COLO668 (cell line): ENCODE measurements at regions not wholly inside any gene's neighbourhood (a gene's known extent, or its start where the extent isn't known, plus 50 kb on each side); places are given as distances from the start of the nearest gene placed in this dataset.

Experiments used
- DNase-seq: peaks from one replicate; lab custom pipeline; 2025; ENCODE audit not compliant: unreplicated experiment; lab: John Stamatoyannopoulos, UW

DNA sequence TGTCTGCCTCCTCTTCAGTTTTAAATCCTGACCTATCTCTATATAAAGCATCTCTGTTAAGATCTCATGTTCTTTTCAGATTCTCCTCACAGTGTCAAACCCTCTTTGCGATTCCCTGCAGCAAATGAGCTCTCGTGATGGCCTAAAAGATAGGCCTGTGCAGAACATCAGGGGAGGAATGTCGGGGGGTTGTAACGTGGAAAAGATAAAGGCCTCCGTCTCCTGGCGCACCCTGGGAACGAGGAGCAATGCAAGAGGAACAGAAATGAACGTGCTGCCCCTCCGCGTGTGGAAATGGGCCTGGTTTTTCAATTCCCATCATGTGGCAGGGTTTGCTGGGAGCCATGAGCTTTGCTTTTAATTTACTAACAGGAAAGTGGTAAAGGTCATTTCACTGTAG, 285.0 kb upstream of the TPM1 start:
- no peak for DNase-seq

DNA sequence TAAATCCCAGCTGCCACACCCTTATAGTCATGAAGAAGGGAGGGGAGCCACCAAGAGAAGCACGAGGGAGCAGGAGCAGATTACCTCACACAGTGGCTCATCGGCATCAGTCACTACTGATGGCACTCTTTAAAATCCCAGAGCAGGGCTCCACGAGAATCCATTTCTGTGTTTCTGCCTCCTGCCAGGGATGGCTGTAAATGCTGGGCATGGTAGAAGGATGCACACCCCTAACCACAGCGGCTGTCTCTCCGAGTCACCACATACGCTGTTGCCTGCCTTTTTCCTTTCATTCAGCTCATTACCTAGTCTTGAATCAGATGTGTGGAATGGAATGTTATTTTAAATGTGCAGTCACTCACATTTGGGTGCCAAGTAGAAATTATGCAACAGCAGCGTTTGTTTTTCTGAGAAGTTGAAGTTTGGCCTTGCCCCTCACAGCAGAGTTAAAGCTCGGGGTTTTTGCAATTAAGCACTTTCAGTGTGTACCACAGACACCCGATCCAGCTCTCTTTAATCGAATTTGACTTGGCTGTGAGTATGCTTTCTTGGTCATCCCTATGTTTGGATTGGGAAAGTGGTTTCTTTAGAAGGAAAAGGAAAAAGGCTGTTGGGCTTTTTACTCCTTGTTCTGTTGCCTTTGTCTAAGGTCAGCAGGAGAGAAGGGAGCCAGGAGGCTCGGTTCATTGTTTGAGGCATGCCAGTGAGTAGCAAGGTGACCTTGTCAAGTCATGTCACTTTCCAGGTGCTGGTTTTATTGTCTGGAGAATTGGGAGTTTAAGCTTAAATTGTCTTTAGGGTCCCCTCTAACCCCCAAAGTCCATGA, 284.2 kb upstream of the TPM1 start:
- DNase-seq, result no peak

DNA sequence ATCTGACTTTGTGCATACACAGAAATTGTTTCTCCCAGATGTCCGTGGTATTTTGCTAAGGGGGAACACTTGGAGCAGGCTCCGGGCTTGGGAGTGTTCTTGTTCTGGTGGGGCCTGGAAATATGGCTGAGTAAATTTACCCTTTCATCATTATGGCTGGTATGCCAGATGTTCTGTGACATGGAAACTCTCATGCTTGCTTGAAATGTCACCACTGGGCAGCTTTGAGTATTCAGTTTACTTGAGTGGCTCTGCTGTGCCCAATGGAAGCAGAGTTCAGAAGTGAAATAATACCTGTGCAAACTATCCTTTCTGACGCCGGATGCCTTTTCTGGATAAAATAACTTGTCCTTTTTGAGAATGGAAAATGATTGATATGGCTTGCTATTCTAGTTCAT, 283.6 kb upstream of the TPM1 start:
- no peak for DNase-seq

DNA sequence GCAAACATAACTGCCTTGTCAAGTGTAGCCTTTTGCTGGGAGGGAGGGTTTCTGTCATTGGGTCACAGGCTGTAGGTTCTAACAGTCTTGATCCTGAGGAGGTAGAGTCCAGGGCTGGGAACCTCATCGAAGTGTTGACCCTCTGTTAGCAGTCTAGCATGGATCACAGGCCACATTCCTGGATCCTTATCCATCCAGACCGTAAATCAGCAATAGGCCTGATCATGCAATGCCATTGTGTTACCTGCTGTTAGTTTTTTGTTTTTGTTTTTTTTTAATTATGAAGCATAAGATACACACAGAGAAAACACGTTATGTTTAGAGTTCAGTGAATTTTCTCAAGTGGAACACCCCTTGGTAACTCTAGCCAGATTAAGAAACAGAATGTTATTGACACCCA, 282.0 kb upstream of the TPM1 start:
- DNase-seq, result no peak

DNA sequence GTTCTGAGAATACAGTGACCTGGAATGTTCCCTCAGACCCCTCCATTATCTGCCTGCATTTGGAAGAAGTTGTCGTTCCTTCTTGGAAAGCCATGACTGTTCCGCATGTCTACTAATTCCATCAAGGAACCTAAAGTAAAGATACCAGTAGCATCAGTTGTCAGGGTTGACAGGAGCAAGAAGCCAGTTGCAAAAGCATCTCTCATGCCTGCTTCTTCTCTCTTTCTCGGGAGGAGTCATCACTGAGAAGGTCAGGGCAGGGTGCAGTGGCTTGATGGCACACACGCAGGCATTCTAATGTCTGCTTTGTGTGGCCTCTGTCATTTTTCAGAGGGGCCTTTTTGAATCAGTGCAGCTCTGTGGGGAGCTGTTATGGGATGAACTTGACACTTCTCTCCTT, 276.6 kb upstream of the TPM1 start:
- DNase-seq, result no peak

DNA sequence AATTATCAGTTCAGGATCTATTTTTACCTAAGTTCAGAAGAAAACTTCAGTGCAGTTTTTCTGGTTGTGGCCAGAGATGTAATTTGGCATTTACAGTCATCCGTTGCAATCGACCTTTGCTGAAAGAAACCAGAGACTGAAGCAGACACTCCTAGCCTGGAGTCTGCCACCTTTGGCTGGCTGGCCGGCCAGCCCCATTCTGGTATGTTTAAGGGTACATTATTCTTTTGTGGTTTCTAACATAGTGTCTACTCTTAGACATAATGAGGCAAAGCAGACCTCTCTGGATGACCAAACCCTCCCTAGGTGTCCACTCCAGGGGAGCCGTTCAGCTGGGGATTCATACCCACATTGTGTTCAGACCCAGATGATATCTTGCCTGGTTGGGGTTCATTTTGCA, 275.9 kb upstream of the TPM1 start:
- no peak for DNase-seq

DNA sequence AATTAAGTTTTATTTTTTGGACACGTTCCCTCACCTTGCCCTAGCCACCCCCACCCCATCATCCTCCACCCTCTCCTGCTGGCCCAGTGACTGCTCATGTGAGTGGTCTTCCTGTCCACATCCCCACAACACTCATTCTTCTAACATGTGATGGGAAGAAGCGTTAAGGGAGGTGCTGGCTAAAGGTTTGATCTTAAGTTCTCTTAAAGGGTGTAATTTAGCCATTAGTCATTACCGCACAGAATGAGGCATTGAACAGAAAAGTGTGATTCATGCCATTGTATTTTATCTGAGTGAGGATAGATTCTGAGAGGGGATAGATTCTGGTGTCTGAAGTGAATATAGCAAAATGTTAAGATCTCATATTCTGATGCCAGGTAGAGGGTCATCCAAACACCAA, 272.9 kb upstream of the TPM1 start:
- no peak for DNase-seq

DNA sequence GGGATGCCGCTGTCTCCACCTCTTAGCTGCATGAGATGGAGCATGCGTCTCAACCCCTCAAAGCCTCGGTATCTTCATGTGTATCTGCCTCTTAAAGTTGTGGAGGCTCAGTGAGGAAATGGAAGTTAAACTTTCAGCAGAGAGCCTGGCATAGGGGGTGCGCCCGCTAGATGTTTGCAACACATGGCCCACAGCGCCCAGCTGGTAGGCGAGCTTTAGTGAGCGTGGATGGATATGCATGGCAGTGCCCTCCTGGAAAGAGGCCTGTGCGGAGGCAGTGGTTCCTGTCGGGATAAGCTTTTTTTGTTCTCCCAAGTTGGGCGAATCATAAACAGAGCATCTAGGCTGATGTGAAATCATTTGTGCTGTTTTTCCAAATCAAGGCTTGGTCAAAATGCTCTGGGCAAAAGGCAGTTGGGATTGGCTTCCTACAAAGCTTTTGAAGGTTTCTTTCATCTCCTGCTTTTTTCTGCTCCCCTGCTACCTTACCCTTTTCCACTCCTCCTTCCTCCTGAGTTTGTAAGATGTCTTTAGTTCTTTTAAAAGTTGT, 272.4 kb upstream of the TPM1 start:
- no peak for DNase-seq

DNA sequence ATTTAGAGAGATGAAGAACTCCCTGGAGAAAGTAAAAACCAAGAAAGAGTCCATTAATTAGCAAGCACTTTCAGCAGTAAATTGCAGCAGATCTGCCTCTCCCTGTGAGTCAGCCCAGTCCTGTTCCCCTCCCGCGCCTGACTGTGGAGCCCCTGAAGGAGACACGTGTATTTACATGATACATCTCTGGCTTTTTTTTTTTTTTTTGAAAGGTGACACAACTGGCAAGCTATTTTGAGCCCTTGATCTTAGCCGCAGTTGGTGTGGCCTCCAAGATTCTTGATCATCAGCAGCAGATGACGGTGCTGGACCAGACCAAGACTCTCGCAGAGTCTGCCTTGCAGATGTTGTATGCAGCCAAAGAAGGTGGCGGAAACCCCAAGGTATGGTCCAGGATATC, 271.8 kb upstream of the TPM1 start:
- no peak for DNase-seq

DNA sequence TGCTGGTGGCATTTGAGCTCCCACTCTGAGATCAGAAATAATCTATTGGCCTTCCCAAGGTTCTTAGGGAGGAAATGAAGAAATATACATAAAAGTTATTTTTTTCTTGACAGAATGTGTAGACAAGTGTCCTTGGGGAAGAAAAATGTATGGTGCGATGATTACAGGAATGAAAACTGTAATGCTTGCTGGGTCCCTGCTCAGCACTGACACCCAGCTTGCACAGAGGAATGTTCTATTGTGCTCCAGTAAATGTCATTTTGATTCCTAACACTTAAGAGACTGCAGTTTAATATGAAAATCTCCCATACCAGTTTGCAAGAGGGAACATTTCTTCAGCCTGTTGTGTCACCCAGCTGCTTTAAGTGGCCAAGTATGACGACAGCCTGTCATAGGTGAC, 271.3 kb upstream of the TPM1 start:
- DNase-seq, result no peak

DNA sequence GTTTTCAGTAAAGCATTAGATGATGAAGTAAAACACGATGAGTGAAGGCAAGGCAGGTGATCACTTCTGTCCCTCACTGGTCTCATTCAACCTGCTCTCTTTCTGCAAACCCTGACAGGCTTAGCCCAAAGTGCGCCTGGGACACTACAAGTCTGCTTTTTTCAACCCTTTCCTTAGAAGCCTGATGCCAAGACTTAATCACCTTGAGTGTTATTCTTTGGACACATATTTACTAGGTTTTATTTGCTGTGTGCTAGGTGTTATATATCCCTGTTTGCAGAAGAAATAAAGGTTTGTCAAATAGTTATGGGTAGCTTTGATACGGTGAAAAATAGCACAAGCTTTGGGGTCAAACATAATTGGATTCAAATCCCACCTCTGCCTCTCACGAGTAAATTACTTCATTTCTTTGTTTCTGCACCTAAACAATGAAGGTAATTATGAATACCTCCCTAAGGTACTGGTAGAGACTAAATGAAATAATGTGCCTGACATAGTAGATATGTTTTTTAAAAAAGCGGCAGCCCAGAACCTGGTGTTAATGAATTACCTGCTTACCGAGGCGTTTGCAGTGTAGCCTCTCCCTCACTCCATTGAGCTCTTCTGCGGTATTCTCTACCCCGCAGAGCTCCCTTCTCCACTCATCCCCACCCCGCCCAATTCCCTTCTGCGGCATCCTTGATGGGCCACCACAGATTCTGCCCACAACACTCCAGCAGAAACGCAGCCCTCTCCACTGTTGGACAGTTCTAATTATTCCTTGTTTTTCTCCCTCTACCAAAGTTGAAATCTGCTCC, 269.0 kb upstream of the TPM1 start:
- no peak for DNase-seq

DNA sequence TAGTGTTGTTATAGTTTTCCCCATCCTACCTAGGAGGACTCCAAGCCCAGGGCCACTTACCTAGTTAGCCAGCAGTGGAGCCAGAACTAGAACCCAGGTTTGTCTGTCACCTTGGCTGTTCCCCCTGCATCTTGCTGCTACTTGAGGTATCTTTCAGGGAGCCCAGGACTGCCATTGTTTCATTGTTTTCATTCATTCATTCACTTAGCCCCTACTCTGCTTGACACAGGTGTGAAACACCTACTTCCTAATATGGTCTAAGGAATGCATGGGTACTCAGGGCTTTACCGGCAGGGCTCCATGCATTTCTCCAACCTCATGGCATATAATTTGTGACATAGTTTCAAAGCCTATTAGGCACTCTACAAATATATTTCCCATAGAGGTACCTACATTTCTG, 266.6 kb upstream of the TPM1 start:
- no peak for DNase-seq

DNA sequence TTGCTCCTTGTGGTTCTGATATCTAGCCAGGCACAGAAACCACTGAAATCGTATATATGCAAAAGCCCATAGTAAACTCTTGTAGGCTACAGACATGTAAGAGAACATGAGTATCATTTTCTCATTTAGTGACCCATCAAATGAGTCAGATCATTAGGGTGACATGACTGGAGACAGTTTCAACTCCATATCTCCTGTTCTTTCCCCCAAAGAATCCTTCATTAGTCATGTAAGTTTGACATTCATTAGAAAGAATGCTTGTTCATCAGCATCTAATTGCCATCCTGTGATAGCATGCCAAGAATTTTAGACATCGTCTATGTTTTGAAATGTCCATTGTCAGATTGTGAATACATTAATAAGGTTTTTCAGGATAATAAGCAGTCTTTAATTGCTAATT, 264.9 kb upstream of the TPM1 start:
- DNase-seq, result no peak

DNA sequence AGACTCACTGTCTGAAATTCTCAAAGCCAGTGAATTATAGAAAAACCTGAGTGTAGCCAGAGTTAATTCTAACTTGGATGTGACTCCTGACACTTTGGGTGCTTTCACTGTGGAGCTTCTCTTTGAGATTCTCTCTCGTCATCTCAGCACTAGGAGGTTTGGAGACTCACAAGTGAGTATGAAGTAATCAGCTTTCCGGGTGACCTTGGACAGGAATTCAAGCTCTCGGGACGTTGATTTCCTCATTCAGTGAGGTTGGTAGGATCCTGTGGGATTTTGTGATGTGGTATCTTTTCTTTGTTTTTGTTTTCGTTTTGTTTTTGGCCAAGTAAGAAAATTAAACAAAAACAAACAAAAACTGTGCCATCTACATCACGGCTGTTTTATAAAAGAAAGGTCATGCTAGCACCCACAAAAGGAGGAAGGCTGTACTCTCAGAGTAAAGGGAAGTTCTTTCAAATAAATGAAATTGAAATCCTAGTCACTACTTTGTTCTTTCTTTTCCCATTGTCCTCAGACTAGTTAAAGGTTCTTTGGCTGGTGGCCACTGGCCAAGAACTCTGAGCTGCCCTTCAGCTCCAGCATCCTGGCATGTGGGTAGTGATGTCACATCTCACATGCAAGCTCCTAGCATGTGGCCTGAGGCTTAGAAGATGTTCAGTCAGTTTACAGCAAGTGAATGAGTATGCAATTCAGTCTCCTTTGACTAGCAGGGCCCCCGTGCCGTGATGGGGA, 263.3 kb upstream of the TPM1 start:
- DNase-seq, result no peak

DNA sequence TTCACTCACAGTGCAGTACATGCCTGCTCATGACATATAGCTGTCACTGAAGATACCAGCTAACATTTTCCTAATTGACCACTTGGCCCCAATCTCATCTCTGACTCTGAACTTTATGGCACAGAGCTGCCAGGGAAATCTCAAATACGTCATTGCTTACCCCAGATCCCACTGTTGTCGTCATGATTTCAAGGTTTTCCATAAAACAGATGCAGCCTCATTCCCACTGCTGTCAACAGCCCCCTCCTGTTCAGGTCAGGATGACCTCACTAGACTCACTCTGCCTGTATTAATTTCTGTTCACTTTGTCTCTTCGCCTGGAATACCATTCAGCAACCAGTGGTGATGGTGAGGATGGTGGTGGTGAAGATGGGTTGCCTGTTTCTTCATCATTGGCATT, 262.6 kb upstream of the TPM1 start:
- DNase-seq, result no peak

DNA sequence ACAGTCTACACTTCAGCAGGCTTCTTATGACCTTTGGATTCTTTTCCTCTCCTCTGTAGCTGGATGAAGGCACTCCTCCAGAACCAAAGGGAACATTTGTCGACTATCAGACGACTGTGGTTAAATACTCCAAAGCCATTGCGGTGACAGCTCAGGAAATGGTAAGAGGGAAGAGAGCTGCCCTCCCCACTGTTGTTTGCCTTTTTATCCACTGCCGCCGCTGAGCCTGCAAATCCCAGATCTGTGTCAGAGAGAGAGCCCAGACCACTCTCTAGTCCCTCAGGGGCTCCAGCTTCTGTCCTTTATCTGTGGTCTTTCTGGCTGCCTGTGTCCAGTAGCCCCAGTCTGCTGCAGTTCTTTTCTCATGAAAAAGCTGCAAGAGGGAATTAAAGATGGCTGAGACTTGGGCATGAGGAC, 261.5 kb upstream of the TPM1 start:
- no peak for DNase-seq

DNA sequence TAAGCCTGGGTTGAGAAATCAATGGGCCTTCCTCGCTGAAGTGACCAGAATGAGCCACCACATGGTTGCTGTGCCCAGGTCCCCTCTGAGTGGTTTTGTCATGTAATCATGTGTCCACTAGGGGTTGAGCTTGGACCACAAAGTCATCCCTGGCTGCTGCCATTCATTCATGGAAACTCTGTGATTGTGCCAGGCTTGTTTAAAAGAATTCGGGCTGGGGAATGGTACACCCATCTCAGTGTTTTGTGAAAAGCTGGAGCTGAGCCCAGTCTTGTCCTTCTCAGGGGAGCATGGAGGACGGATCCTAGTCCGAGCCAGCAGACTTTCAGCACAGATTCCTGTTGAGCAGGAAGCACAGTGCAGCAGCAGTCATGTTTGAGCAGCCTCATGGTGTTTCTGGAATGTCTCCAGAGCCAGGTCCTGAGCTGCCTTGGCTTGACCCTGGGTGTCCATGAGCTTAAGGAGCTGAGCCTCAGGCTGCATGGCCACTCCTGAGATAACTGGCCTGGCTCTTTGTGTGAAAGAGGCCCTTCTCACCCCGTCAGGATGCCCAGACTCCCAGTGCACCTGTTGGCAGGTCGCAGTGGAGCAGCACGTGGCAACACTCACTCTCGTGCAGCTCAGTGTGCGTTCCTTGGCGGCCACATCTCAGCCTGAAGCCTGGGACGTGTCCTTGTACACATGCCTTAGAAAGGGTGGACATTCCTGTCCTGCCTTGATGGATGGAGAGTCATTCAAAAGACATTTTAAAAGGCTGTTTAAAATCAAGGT, 260.3 kb upstream of the TPM1 start:
- DNase-seq, result peak; percentile 45

DNA sequence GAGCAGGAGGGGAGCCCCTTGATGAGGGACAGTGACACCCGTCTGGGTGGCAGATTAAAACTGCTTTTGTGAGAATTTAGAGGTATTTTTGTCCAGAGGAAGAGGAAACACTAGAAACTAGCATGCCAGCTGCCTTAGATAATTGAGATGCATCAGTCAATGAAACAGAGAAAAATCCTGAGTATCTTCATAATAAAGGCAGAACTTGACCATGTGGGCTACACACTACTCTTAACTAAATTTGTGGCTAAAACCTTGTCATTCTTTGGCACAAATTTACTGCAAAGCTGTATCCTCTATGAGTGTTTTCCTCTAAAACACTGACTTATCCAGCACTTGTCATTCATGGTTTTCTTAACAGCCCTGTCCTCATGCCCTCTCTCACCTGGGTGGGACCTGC, 259.7 kb upstream of the TPM1 start:
- DNase-seq, result no peak

DNA sequence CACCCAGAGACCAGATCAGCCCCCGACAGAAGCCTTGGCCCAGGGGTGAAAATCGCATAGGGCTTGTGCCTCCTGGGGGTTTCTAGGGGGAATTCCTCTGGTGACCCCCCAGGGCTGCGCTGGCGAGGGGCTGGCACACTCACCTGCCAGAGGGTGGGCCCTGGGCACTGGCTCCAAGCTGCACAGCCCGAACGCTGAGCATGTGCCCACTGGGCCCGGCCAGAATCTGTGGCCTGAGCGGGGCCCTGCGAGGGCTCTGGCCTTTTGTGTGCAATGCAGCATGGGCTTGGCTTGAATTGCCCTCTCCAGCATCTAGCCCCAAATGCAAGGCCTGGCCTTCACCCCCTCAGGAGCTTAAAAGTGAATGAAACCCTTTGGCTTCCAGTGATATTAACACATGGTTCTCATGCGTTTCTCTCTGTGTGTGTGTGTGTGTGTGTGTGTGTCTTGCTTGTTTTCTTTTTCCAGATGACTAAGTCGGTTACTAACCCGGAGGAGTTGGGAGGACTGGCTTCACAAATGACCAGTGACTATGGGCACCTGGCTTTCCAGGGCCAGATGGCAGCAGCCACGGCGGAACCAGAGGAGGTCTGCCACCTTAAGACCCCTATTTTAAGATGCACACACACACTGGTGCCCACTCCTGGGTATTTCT, 259.1 kb upstream of the TPM1 start:
- no peak for DNase-seq
